Kidney (tissue), 13 donors: ENCODE measurements at regions not wholly inside any gene's neighbourhood (a gene's known extent, or its start where the extent isn't known, plus 50 kb on each side); places are given as distances from the start of the nearest gene placed in this dataset.

Experiments used
- DNase-seq, 5 donors: peaks; one replicate each; pipeline ENCODE4 v3.0.0-alpha.2; 2013 to 2020
- FAIRE-seq: peaks from 2 replicates; lab custom pipeline; 2012; peaks lifted over from hg19 to GRCh38; lab: Jason Lieb, UNC
- H3K27ac ChIP-seq, 2 donors: one replicate each; pipeline ENCODE4 v1.7.0; 2013; ENCODE audit warnings: low read depth in 2 of 2, low read length in 2 of 2, inconsistent platforms in 1 of 2
- H3K27me3 ChIP-seq: one replicate; pipeline ENCODE4 v1.7.1; 2013; ENCODE audit warnings: low read length, inconsistent platforms; ENCODE audit not compliant: control insufficient read depth, insufficient read depth
- H3K36me3 ChIP-seq, 3 donors: one replicate each; pipeline versions ENCODE4 v1.7.0 to v1.7.1; 2013; ENCODE audit warnings: low read length in 3 of 3, control low read depth in 1 of 3, inconsistent platforms in 1 of 3; ENCODE audit not compliant: insufficient read depth in 3 of 3, control insufficient read depth in 2 of 3
- H3K4me1 ChIP-seq, 3 donors: one replicate each; pipeline versions ENCODE4 v1.7.0 to v1.7.1; 2013; ENCODE audit warnings: low read length in 3 of 3, inconsistent platforms in 1 of 3, low read depth in 1 of 3; ENCODE audit not compliant: control insufficient read depth in 2 of 3, insufficient read depth in 2 of 3
- H3K4me3 ChIP-seq, 3 donors: one replicate each; pipeline versions ENCODE4 v1.7.0 to v1.8.1; 2013; ENCODE audit warnings: low read length in 3 of 3, control low read depth in 1 of 3, inconsistent platforms in 1 of 3
- H3K9ac ChIP-seq, 3 donors: one replicate each; pipeline versions ENCODE4 v1.7.0 to v1.7.1; 2013; ENCODE audit warnings: low read length in 3 of 3, control low read depth in 1 of 3, inconsistent platforms in 1 of 3
- H3K9me3 ChIP-seq, 3 donors: one replicate each; pipeline versions ENCODE4 v1.7.0 to v1.7.1; 2013; ENCODE audit warnings: low read length in 3 of 3, control low read depth in 1 of 3, inconsistent platforms in 1 of 3; ENCODE audit not compliant: control insufficient read depth in 2 of 3, insufficient read depth in 1 of 3
- intact Hi-C: fragments of 100-400 bp; cut with DNase I; formaldehyde crosslinking; loops from one replicate; pipeline ENCODE4 v1.11.1; 2022
- TF ChIP-seq, protein P1 (sequence below): IDR thresholded peaks from 3 replicates; pipeline ENCODE4 v1.5.1; 2012; ENCODE audit warnings: mild to moderate bottlenecking, moderate library complexity, borderline replicate concordance; ENCODE audit not compliant: insufficient read depth; ENCODE audit errors: extremely low read depth
- donor health status: control.
- donor health status: control.
- donor health status: control.
- donor health status: control.
- donor health status: control.
- donor health status: DM: yes; HTN: yes; CAD: no.
- donor health status: Normal renal cell carcinoma (clear cell type).

DNA sequence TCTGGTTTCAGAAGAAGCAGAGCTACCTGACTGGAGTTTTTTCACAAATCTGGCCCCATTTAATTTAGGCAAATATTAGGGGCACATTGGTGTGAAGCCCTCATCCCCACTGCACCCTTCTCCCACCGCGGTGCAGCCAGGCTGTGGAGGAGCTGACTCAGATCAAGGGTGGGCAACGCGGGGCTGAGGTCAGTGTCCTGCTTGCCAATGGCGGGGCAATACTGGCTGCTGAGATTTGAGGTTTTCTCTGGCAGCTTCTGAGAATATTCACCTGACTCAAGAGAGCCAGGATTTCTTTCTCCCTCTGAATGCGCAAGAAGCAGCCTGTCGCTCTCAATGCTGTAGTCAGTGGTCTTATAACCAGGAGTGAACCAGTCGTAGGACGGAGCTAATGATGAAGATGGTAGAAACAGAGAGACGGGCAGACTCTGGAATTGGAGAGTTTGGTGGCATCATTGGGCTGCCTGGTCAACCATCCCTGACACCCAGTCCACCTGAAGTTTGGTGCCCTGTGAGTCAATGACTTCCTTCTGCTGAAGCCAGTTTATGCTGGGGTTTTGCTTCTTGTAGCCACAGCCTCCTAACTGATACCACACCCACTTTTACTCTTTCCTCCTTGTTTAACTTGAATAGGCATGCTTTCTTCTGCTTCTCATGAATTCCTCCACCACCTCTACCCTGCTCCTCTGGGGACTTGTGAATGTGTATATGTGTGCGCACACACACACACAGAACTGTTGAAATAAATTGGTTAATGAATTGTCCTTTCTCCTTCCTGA, 123.7 kb upstream of the CTBP2 start:
- FAIRE-seq (no peak), DNase-seq (no peak)
- TF ChIP-seq, protein P1, sequence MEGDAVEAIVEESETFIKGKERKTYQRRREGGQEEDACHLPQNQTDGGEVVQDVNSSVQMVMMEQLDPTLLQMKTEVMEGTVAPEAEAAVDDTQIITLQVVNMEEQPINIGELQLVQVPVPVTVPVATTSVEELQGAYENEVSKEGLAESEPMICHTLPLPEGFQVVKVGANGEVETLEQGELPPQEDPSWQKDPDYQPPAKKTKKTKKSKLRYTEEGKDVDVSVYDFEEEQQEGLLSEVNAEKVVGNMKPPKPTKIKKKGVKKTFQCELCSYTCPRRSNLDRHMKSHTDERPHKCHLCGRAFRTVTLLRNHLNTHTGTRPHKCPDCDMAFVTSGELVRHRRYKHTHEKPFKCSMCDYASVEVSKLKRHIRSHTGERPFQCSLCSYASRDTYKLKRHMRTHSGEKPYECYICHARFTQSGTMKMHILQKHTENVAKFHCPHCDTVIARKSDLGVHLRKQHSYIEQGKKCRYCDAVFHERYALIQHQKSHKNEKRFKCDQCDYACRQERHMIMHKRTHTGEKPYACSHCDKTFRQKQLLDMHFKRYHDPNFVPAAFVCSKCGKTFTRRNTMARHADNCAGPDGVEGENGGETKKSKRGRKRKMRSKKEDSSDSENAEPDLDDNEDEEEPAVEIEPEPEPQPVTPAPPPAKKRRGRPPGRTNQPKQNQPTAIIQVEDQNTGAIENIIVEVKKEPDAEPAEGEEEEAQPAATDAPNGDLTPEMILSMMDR, result no peak
- Histone ChIP-seq H3K27me3 (no peaks in the 10 kb centered on the region), H3K4me3 (no peak overlapping the region), H3K9ac (no peak overlapping the region), H3K36me3 (no peaks in the 10 kb centered on the region), H3K4me1 (no peaks in the 10 kb centered on the region), H3K27ac (no peak overlapping the region), H3K9me3 (no peaks in the 10 kb centered on the region)
- intact Hi-C loops, result no loop called here

DNA sequence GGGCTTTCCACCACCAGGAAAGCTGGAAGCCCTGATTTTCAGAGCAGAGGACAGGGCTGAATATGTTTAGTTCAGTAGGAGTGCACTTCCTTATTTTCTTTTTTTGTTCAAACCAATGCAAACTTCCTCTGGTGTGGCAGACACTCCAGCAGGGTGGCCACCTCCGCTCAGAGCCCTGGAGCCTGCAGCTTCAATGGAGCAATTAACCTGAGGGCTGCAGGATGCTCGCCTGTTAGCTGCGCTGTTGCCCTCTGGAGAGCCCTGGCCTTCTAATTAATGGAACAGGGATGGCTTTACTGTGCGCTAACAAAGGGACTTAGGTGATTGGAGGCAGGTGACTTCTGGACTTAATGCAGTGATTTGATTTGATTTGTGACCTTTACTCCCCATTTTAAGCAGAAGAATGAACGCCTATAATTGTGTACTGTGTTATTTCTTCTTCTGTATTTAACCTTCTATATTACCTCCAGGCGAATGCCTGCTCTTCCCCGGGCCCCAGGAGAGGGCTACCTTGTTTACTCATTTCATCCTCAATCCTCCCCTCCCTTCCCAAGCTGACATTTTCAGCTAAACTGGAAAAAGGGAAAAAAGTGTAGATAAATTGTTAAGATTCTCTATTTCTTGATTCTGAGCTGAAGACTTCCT, 123.0 kb upstream of the CTBP2 start:
- Histone ChIP-seq H3K27me3 (no peaks in the 10 kb centered on the region), H3K4me1 (no peaks in the 10 kb centered on the region), H3K36me3 (no peaks in the 10 kb centered on the region), H3K9ac (no peak overlapping the region), H3K4me3 (no peak overlapping the region), H3K9me3 (no peaks in the 10 kb centered on the region), H3K27ac (no peak overlapping the region)
- DNase-seq, result peak in 4 of 5 donors; percentile 39 to 47 (median 43)
- intact Hi-C loops, result no loop called here
- no peak for FAIRE-seq
- TF ChIP-seq, protein P1, result no peak

DNA sequence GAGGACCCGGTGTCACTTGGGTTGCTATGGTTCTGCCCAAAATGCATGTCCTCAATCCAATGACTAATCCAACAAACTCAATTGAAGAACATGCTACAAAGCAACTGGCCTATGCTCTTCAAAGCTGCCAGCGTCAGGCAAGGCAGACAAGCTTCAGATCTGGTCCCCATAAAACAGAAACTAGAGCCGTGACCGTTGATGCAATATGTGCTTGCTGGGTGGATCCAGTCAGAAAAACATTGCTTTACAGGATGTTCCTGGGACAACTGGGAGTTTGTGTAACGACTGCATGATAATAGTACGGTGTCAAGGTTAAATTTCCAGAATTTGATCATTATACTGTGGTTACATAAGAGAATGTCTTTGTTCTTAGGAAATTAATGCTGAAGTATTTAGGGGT, 120.7 kb upstream of the CTBP2 start:
- FAIRE-seq, result no peak
- intact Hi-C loops, result no loop called here

More for the DNA sequence above, 120.7 kb upstream of the CTBP2 start:
- Histone ChIP-seq H3K4me1 (no peaks in the 10 kb centered on the region), H3K9ac (no peak overlapping the region), H3K9me3 (no peaks in the 10 kb centered on the region), H3K36me3 (no peaks in the 10 kb centered on the region), H3K27ac (no peak overlapping the region), H3K4me3 (no peak overlapping the region), H3K27me3 (no peaks in the 10 kb centered on the region)
- no peak for DNase-seq
- TF ChIP-seq, protein P1, result no peak
